HL-60 (cell line): ENCODE measurements at regions not wholly inside any gene's neighbourhood (a gene's known extent, or its start where the extent isn't known, plus 50 kb on each side); places are given as distances from the start of the nearest gene placed in this dataset.

Source experiments
- DNase-seq, 2 experiments: peaks; one replicate each; pipeline ENCODE4 v3.0.0-alpha.2; 2010 to 2020; ENCODE audit warnings: low read depth in 1 of 2, low spot score in 1 of 2
- H3K27ac ChIP-seq: fragments of 250-450 bp; sonication (Bioruptor Pico); replicated peaks from 2 replicates; pipeline ENCODE4 v1.5.1; 2020; ENCODE audit warnings: mild to moderate bottlenecking, moderate library complexity
- H3K27me3 ChIP-seq: fragments of 250-450 bp; sonication (Bioruptor Pico); 2 replicates; pipeline ENCODE4 v1.5.1; 2021; ENCODE audit warnings: mild to moderate bottlenecking, moderate library complexity; ENCODE audit not compliant: insufficient read depth, poor library complexity, severe bottlenecking
- H3K4me3 ChIP-seq: replicated peaks from 2 replicates; pipeline ENCODE4 v1.5.1; 2011; ENCODE audit warnings: mild to moderate bottlenecking, control low read depth, low read length; ENCODE audit not compliant: insufficient read depth
- CTCF ChIP-seq: IDR thresholded peaks from one replicate; pipeline ENCODE4 v1.5.1; 2011; ENCODE audit warnings: low read length, control low read depth, inconsistent platforms; ENCODE audit not compliant: insufficient read depth
- GABPA ChIP-seq: IDR thresholded peaks from 2 replicates; pipeline ENCODE4 v1.6.1; 2012; ENCODE audit warnings: low read depth
- POLR2AphosphoS5 ChIP-seq: IDR thresholded peaks from 2 replicates; pipeline ENCODE4 v1.6.1; 2012; ENCODE audit warnings: low read depth
- REST ChIP-seq: IDR thresholded peaks from 2 replicates; pipeline ENCODE4 v1.6.1; 2012; ENCODE audit warnings: low read depth; ENCODE audit not compliant: insufficient replicate concordance
- SPI1 ChIP-seq: IDR thresholded peaks from 2 replicates; pipeline ENCODE4 v1.6.1; 2012; ENCODE audit warnings: low read depth, mild to moderate bottlenecking, borderline replicate concordance

DNA sequence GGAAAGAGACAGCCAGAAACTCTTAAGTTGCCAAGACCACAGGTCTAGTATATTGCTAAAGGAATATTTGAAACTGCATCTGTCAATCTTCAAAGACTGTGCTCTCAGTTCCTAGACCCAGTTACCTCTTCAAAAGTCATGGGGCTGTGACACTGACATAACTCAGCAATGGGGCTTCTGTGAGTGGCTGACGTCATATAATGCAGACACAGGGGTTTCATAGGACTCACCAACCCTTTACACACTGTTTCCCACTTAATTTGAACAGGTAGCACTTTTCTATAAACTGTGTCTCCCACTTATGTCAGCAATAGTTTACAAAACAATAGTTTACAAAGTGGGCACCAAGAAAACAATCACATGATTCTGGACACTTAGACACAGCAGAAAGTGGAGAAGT is 158.4 kb downstream of the GALC start:
- TF ChIP-seq REST (no peak), CTCF (no peak), SPI1 (no peak), GABPA (no peak), POLR2AphosphoS5 (no peak)
- DNase-seq = no peak
- Histone ChIP-seq H3K27me3 (no peaks in the 10 kb centered on the region), H3K4me3 (no peak overlapping the region), H3K27ac (no peak overlapping the region)

GRCh38 chr14:87833026-87833425 is 160.0 kb downstream of the GALC start:
- TF ChIP-seq REST (no peak), POLR2AphosphoS5 (no peak), CTCF (no peak), GABPA (no peak), SPI1 (no peak)
- Histone ChIP-seq H3K27ac (no peak overlapping the region), H3K27me3 (no peaks in the 10 kb centered on the region), H3K4me3 (no peak overlapping the region)
- no peak for DNase-seq

- no peak for TF ChIP-seq CTCF
- no peak for TF ChIP-seq REST
Observed at GRCh38 chr14:87830443-87831096, 162.4 kb downstream of the GALC start.

More at GRCh38 chr14:87830443-87831096, 162.4 kb downstream of the GALC start:
- Histone ChIP-seq H3K4me3 (no peak overlapping the region), H3K27me3 (no peaks in the 10 kb centered on the region), H3K27ac (no peak overlapping the region)
- no peak for DNase-seq
